CD4-positive, alpha-beta memory T cell (primary cell): ENCODE measurements at regions not wholly inside any gene's neighbourhood (a gene's known extent, or its start where the extent isn't known, plus 50 kb on each side); places are given as distances from the start of the nearest gene placed in this dataset.

Experiments used
- CTCF ChIA-PET: fragments of 350-600 bp; sonication (Branson Sonifier 250); formaldehyde crosslinking; loops from one replicate; lab custom pipeline; 2021; ENCODE audit warnings: inconsistent platforms; ENCODE audit not compliant: partially characterized antibody; lab: Charles Lee
- POLR2A ChIA-PET: fragments of 350-600 bp; sonication (Branson Sonifier 250); formaldehyde crosslinking; loops from one replicate; lab custom pipeline; 2021; ENCODE audit not compliant: partially characterized antibody; lab: Charles Lee
- DNase-seq, 5 donors: peaks; one replicate each; pipeline versions ENCODE4 v3.0.0 to v3.0.0-alpha.2; 2020 to 2022; ENCODE audit warnings: mixed read lengths in 1 of 5
- H3K27ac ChIP-seq: one replicate; pipeline ENCODE4 v1.7.0; 2013; ENCODE audit warnings: low read depth, low read length
- H3K27me3 ChIP-seq: 2 replicates; pipeline ENCODE4 v1.7.0; 2013; ENCODE audit warnings: mild to moderate bottlenecking, low read length, moderate library complexity; ENCODE audit not compliant: insufficient read depth
- H3K36me3 ChIP-seq: 2 replicates; pipeline ENCODE4 v1.7.0; 2013; ENCODE audit warnings: mild to moderate bottlenecking, low read length, moderate library complexity; ENCODE audit not compliant: insufficient read depth
- H3K4me1 ChIP-seq: 2 replicates; pipeline ENCODE4 v1.7.0; 2013; ENCODE audit warnings: mild to moderate bottlenecking, low read length, moderate library complexity; ENCODE audit not compliant: insufficient read depth
- H3K4me3 ChIP-seq, 2 donors: one replicate each; pipeline ENCODE4 v1.7.0; 2013; ENCODE audit warnings: low read length in 2 of 2, mild to moderate bottlenecking in 1 of 2
- H3K9me3 ChIP-seq, 2 donors: one replicate each; pipeline ENCODE4 v1.7.0; 2013; ENCODE audit warnings: low read length in 2 of 2, control low read depth in 1 of 2; ENCODE audit not compliant: control insufficient read depth in 1 of 2
- H3K27ac Mint-ChIP-seq, 7 donors: one replicate each; pipeline ENCODE4 v1.8.0; 2020 to 2021; ENCODE audit warnings: mixed read lengths in 7 of 7, mild to moderate bottlenecking in 6 of 7, inconsistent platforms in 3 of 7, moderate library complexity in 3 of 7
- H3K27me3 Mint-ChIP-seq, 2 donors: one replicate each; pipeline ENCODE4 v1.8.0; 2020 to 2021; ENCODE audit warnings: mixed read lengths in 2 of 2
- H3K36me3 Mint-ChIP-seq, 2 donors: one replicate each; pipeline ENCODE4 v1.8.0; 2020 to 2021; ENCODE audit warnings: mixed read lengths in 2 of 2, inconsistent platforms in 1 of 2, mild to moderate bottlenecking in 1 of 2
- H3K4me1 Mint-ChIP-seq, 4 donors: one replicate each; pipeline ENCODE4 v1.8.0; 2020 to 2021; ENCODE audit warnings: mixed read lengths in 4 of 4, mild to moderate bottlenecking in 1 of 4
- H3K4me3 Mint-ChIP-seq, 8 donors: one replicate each; pipeline ENCODE4 v1.8.0; 2020 to 2021; ENCODE audit warnings: mixed read lengths in 8 of 8, mild to moderate bottlenecking in 7 of 8, moderate library complexity in 6 of 8, inconsistent platforms in 3 of 8
- H3K9me3 Mint-ChIP-seq, 8 donors: one replicate each; pipeline ENCODE4 v1.8.0; 2020 to 2021; ENCODE audit warnings: mixed read lengths in 8 of 8, mild to moderate bottlenecking in 5 of 8, inconsistent platforms in 3 of 8, moderate library complexity in 1 of 8
- intact Hi-C: fragments of 100-400 bp; cut with micrococcal nuclease; formaldehyde crosslinking; loops from one replicate; pipeline ENCODE4 v1.15.1; 2023

DNA sequence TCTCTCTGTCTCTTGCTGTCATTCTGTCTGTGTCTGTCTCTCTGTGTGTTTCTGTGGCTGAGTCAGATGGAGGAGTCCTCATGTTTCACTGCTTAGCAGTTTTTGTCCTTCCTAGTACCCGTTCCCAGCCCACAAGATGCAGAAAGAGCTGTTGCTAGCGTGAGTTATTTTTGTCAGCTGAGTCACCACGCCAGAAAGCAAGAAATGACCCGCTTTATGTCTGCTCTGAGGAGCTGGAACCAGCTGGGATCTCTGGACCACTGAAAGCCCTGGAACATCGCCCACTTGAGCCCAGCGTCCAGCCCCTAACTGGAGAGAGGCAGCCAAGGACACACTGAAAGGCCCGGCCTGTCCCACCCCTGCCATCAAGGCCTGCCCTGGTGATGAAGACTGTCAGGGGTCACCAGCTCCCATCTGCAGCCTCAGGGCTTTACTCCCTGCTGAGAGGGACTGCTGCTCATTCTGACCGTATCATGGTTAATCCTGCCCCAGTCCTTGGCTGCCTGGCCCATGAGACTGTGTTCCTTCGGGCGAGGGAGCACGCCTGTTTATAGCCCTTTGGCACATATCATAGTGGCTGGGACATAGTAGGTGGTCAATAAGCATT lies 101.7 kb upstream of the TPM1 start:
- H3K27me3 ChIP-seq = no peaks in the 10 kb centered on the region
- intact Hi-C loops = no loop called here
- POLR2A ChIA-PET = no interaction called here
- no peaks in the 10 kb centered on the region for H3K36me3 ChIP-seq
- H3K27me3 Mint-ChIP-seq = peaks cover 22 to 35% of the 10 kb centered on the region in 2 donors
- H3K36me3 Mint-ChIP-seq = no peaks in the 10 kb centered on the region
- DNase-seq = no peak
- no peak overlapping the region for H3K27ac ChIP-seq
- CTCF ChIA-PET = no interaction called here
- no peaks in the 10 kb centered on the region for H3K9me3 ChIP-seq
- no peak overlapping the region for H3K27ac Mint-ChIP-seq
- no peak overlapping the region for H3K4me3 ChIP-seq
- no peaks in the 10 kb centered on the region for H3K4me1 ChIP-seq
- no peak overlapping the region for H3K4me3 Mint-ChIP-seq
- H3K9me3 Mint-ChIP-seq = peaks cover 0 to 1% (median 0%) of the 10 kb centered on the region in 8 donors
- no peaks in the 10 kb centered on the region for H3K4me1 Mint-ChIP-seq

DNA sequence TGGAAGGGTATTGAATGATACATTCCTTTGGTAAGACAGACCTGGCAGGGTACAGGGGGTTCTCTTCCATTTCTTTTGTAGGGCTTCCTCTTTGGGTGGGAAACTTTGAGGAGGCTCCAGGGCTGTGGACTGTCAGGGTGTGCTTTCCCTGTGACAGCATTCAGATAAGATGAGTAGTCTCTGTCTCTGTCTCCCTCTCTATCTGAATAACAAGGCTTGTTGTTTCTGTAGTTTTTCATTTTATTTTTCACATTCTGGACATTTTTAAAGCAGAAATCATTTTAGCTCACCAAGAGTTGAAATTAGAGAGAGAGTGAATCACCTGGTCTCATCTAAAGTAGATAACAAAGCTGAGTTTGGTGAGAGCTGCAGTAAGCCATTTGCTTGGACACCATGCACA lies 100.8 kb upstream of the TPM1 start:
- Mint-ChIP-seq H3K27me3 (peaks cover 22 to 35% of the 10 kb centered on the region in 2 donors), H3K36me3 (no peaks in the 10 kb centered on the region), H3K4me3 (no peak overlapping the region), H3K27ac (no peak overlapping the region), H3K4me1 (no peaks in the 10 kb centered on the region), H3K9me3 (peaks cover 0 to 1% (median 0%) of the 10 kb centered on the region in 8 donors)
- DNase-seq = no peak
- no peak overlapping the region for H3K4me3 ChIP-seq
- intact Hi-C loops = no loop called here
- ChIA-PET POLR2A (no interaction called here), CTCF (no interaction called here)
- no peaks in the 10 kb centered on the region for H3K4me1 ChIP-seq
- H3K27me3 ChIP-seq = no peaks in the 10 kb centered on the region
- H3K9me3 ChIP-seq = no peaks in the 10 kb centered on the region
- H3K27ac ChIP-seq = no peak overlapping the region
- no peaks in the 10 kb centered on the region for H3K36me3 ChIP-seq

DNA sequence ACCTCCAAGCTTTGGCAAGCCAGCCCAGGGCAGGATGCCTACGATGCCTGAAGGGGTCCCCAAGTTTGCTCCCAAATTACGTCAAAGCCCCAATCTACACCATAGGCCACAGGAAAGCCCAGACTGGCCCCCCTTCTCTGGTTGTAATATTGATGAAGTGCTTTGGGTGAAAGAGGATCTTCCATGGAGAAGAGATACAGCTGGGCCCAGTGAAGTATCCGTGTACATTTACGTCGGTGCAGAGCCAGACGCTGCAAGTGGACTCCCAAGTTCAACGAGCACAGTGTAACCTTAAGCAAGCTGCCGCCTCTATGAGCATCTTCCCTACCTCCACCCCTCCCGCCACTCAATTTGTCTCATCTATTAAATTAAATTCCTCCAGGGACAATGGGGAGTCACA lies 100.1 kb upstream of the TPM1 start:
- Histone ChIP-seq H3K27ac (no peak overlapping the region), H3K9me3 (no peaks in the 10 kb centered on the region), H3K4me1 (no peaks in the 10 kb centered on the region), H3K4me3 (no peak overlapping the region), H3K36me3 (no peaks in the 10 kb centered on the region), H3K27me3 (no peaks in the 10 kb centered on the region)
- Mint-ChIP-seq H3K27ac (no peak overlapping the region), H3K4me3 (no peak overlapping the region), H3K4me1 (no peaks in the 10 kb centered on the region), H3K9me3 (peaks cover 0 to 1% (median 0%) of the 10 kb centered on the region in 8 donors), H3K36me3 (no peaks in the 10 kb centered on the region), H3K27me3 (peaks cover 23 to 36% of the 10 kb centered on the region in 2 donors)
- intact Hi-C loops = no loop called here
- CTCF ChIA-PET = no interaction called here
- POLR2A ChIA-PET = no interaction called here
- DNase-seq = no peak

DNA sequence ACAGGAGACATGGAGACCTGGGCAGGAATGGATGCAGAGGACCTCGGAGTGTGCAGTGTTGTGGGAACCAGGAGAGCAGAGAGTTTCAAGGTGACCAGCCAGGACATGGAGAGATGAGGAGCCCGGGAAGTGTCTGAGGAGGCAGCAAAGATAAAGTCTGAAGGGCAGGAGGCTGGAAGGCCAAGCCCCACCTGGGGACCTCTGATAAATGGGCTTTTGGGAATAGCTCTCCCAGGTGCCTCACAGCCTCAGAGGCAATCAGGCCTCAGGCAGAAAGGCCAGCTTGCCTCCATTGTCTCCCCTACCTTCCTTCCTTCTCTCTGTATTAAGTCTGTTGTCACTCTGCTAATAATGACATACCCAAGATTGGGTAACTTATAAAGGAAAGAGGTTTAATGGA lies 97.5 kb upstream of the TPM1 start:
- no peaks in the 10 kb centered on the region for H3K9me3 Mint-ChIP-seq
- Histone ChIP-seq H3K27me3 (no peaks in the 10 kb centered on the region), H3K36me3 (no peaks in the 10 kb centered on the region), H3K27ac (no peak overlapping the region), H3K4me3 (no peak overlapping the region), H3K4me1 (no peaks in the 10 kb centered on the region), H3K9me3 (no peaks in the 10 kb centered on the region)
- DNase-seq = no peak
- no peaks in the 10 kb centered on the region for H3K36me3 Mint-ChIP-seq
- peaks cover 32 to 38% of the 10 kb centered on the region in 2 donors for H3K27me3 Mint-ChIP-seq
- ChIA-PET CTCF (no interaction called here), POLR2A (no interaction called here)
- intact Hi-C loops = no loop called here
- no peak overlapping the region for H3K27ac Mint-ChIP-seq
- no peak overlapping the region for H3K4me3 Mint-ChIP-seq
- H3K4me1 Mint-ChIP-seq = no peaks in the 10 kb centered on the region

DNA sequence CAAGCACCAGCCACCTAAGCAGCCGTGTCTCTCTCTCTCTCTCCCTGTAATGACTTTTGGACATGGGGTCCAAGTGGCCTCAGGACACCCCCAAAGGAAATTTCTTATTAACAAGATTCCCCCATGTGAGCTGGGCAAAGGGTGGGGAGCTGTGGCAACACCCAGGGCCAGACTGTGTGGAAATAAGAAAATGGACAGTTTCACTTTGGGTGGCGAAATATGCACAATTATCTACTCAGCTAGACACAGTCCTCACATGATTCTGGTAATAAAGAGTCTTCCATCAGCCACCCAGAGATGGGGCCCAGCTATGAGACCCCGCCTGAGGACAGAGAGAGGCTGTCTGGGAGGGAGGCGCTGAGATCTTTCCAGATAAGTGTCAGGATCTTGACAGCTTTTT lies 96.8 kb upstream of the TPM1 start:
- H3K4me1 ChIP-seq = no peaks in the 10 kb centered on the region
- Mint-ChIP-seq H3K36me3 (no peaks in the 10 kb centered on the region), H3K27ac (no peak overlapping the region), H3K27me3 (peaks cover 33 to 42% of the 10 kb centered on the region in 2 donors), H3K4me3 (no peak overlapping the region), H3K9me3 (peaks cover 0 to 2% (median 0%) of the 10 kb centered on the region in 8 donors), H3K4me1 (no peaks in the 10 kb centered on the region)
- H3K9me3 ChIP-seq = no peaks in the 10 kb centered on the region
- CTCF ChIA-PET = interaction anchor here (0.6 to 1.3 kb wide), 2 partner anchors 13 to 148 kb away, joined by 3 read pairs; no protein-coding TSS in a partner anchor
- POLR2A ChIA-PET = no interaction called here
- H3K27ac ChIP-seq = no peak overlapping the region
- DNase-seq = no peak
- intact Hi-C loops = no loop called here
- H3K36me3 ChIP-seq = no peaks in the 10 kb centered on the region
- no peak overlapping the region for H3K4me3 ChIP-seq
- H3K27me3 ChIP-seq = no peaks in the 10 kb centered on the region

DNA sequence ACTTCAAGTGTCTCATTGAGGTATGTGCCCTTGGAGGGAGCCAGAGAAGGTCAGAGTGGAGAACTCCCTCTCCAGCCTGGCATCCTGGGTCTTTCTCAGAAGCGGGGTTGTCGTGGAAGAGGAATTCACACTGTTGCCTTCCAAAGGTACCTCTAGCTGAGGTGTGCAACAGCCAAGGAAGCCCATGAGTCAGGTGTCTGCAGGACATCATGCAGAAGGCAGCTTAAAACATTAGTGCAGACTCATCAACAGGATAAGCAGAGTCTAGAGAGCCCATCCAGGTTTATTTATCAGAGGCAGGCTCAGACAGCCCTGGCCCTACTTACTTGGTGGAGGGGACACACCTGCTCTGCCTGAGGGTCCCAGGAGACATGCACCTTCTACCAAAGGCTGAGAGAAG lies 95.6 kb upstream of the TPM1 start:
- Histone ChIP-seq H3K4me1 (no peaks in the 10 kb centered on the region), H3K4me3 (no peak overlapping the region), H3K36me3 (no peaks in the 10 kb centered on the region), H3K9me3 (no peaks in the 10 kb centered on the region), H3K27ac (no peak overlapping the region), H3K27me3 (peaks cover 4% of the 10 kb centered on the region)
- Mint-ChIP-seq H3K9me3 (peaks cover 0 to 2% (median 0%) of the 10 kb centered on the region in 8 donors), H3K27me3 (peaks cover 29 to 45% of the 10 kb centered on the region in 2 donors), H3K4me1 (no peaks in the 10 kb centered on the region), H3K36me3 (no peaks in the 10 kb centered on the region), H3K27ac (no peak overlapping the region), H3K4me3 (no peak overlapping the region)
- DNase-seq = no peak
- POLR2A ChIA-PET = no interaction called here
- intact Hi-C loops = no loop called here
- CTCF ChIA-PET = interaction anchor here (1.3 kb wide), 1 partner anchor 147 kb away, joined by 3 read pairs; no protein-coding TSS in a partner anchor

DNA sequence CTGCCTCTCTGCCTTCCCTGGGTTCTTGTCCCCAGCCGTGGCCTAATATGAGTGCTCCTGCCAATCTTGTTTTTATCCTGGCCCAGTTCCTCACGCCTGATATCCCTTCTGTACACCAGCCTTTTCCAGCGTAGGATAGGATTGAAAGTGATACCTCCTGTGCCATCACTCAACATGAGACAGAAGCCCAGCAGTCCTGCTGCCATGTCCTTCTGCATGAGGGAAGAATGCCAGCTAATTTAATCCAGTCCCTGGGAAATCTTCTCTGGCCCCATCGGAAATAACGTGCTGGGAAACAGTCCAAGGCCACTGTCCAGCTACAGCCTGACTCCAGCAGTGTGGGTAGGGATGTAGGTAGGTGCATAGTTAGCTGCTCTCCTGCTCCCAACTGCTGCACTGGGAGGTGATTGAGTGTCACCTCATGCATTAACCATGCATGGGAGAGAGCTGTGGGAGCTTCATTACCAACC lies 92.0 kb upstream of the TPM1 start:
- DNase-seq = no peak
- H3K4me3 Mint-ChIP-seq = no peak overlapping the region
- intact Hi-C loops = no loop called here
- H3K27me3 ChIP-seq = peaks cover 4% of the 10 kb centered on the region
- H3K27ac ChIP-seq = no peak overlapping the region
- H3K4me1 Mint-ChIP-seq = no peaks in the 10 kb centered on the region
- H3K27me3 Mint-ChIP-seq = peaks cover 39 to 51% of the 10 kb centered on the region in 2 donors
- no peak overlapping the region for H3K27ac Mint-ChIP-seq
- no peaks in the 10 kb centered on the region for H3K9me3 ChIP-seq
- H3K36me3 ChIP-seq = no peaks in the 10 kb centered on the region
- POLR2A ChIA-PET = no interaction called here
- CTCF ChIA-PET = no interaction called here
- H3K4me1 ChIP-seq = no peaks in the 10 kb centered on the region
- H3K4me3 ChIP-seq = no peak overlapping the region
- no peaks in the 10 kb centered on the region for H3K36me3 Mint-ChIP-seq
- peaks cover 0 to 2% (median 0%) of the 10 kb centered on the region in 8 donors for H3K9me3 Mint-ChIP-seq
